ENCODE measurements at regions not wholly inside any gene's neighbourhood (a gene's known extent, or its start where the extent isn't known, plus 50 kb on each side); places are given as distances from the start of the nearest gene placed in this dataset.
"Not testable (repeated sequence)": the region's sequence is repeated elsewhere in the genome, so short reads cannot be mapped to it uniquely, and the experiment has no call there.

DNA sequence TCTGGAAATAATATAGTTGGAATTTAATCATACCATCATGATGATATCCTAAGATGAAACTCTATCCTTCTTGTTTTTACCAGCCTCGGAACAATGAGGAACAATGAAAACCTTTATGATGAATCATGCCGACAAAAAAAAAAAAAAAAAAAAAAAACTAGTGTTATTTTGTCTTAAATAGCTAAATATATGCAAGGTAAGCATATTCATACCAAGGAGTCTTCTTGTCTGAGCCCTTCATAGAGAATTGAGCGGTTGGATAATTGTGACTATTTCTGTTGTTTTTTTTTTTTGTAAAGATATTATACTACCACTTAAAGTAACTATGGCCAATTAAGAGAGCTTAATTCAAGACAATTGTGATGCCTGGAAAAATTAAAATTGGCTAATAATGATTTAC is 244.0 kb upstream of the PCDH9 start:
- no peaks in the 10 kb centered on the region for H3K4me1 ChIP-seq
- DNase-seq = no peak
- 75 to 93% (median 91%) methylated on average over 3 of the region's 3 CpGs for WGBS, 4 donors
- H3K9me3 ChIP-seq = peaks cover 0 to 24% (median 7%) of the 10 kb centered on the region in 12 donors
- no peaks in the 10 kb centered on the region for H3K36me3 ChIP-seq
- intact Hi-C loops (cut with DNase I) = no loop called here
- TF ChIP-seq CTCF (IDR thresholded peaks at IDR 0.05) (no peak), POLR2A (IDR thresholded peaks at IDR 0.05) (no peak)
- H3K27ac ChIP-seq = no peak overlapping the region
- no peaks in the 10 kb centered on the region for H3K27me3 ChIP-seq
- no peak for ATAC-seq
- no peak overlapping the region for H3K4me3 ChIP-seq

- Histone ChIP-seq H3K27ac (no peak overlapping the region), H3K4me1 (no peaks in the 10 kb centered on the region), H3K4me3 (no peak overlapping the region), H3K36me3 (no peaks in the 10 kb centered on the region), H3K27me3 (no peaks in the 10 kb centered on the region), H3K9me3 (peaks cover 0 to 30% (median 12%) of the 10 kb centered on the region in 12 donors)
- DNase-seq (no peak), ATAC-seq (no peak)
- 74 to 78% (median 76%) methylated on average over 3 of the region's 3 CpGs for WGBS, 4 donors
- TF ChIP-seq CTCF (IDR thresholded peaks at IDR 0.05) = no peak
- no peak for TF ChIP-seq POLR2A (IDR thresholded peaks at IDR 0.05)
- intact Hi-C loops (cut with DNase I) = loop anchor here in 1 of 10 donors (10.0 kb wide), 1 partner anchor 155 kb away; no protein-coding TSS in a partner anchor
These were observed 239.5 kb upstream of the PCDH9 start for GRCh38 chr13:67469623-67470022.

DNA sequence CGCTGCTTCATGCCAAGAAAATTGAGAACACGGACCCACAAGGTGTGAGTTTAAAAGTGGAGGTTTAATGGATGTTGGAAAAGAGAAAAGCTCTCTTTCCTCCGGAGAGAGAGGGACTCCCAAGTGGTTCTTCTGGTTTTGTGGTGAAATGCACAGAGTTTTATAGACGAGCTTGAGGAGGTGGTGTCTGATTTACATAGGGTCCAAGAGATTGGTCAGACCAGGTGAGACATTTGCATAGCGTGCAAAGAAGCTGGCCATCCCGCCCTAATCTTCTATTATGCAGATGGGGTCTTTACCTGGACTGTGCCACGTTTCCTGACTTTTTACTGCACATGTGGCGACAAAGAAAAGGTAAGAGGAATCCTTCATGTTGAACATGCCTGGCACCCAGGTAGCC is 236.4 kb upstream of the PCDH9 start:
- intact Hi-C loops (cut with DNase I) = loop anchor here in 1 of 10 donors (10.0 kb wide), 1 partner anchor 158 kb away; no protein-coding TSS in a partner anchor
- DNase-seq (no peak), ATAC-seq (no peak)
- no peaks in the 10 kb centered on the region for H3K27me3 ChIP-seq
- WGBS, 4 donors = 81 to 88% (median 87%) methylated on average over 8 of the region's 8 CpGs
- no peak overlapping the region for H3K27ac ChIP-seq
- no peak overlapping the region for H3K4me3 ChIP-seq
- TF ChIP-seq POLR2A (IDR thresholded peaks at IDR 0.05) = no peak
- H3K36me3 ChIP-seq = no peaks in the 10 kb centered on the region
- no peaks in the 10 kb centered on the region for H3K4me1 ChIP-seq
- H3K9me3 ChIP-seq = peaks cover 0 to 28% (median 12%) of the 10 kb centered on the region in 12 donors

GRCh38 chr13:67464154-67464553 is 234.0 kb upstream of the PCDH9 start:
- DNase-seq (no peak), ATAC-seq (peak in 3 of 4 donors; percentile 65 to 70 (median 67))
- Histone ChIP-seq H3K4me3 (no peak overlapping the region), H3K36me3 (no peaks in the 10 kb centered on the region), H3K27me3 (no peaks in the 10 kb centered on the region), H3K9me3 (peaks cover 0 to 10% (median 3%) of the 10 kb centered on the region in 12 donors), H3K27ac (peak overlapping the region in 2 of 12 donors; percentile 43 to 55), H3K4me1 (no peaks in the 10 kb centered on the region)
- intact Hi-C loops (cut with DNase I) = loop anchor here in 1 of 10 donors (10.0 kb wide), 1 partner anchor 161 kb away; no protein-coding TSS in a partner anchor
- WGBS, 4 donors = 15 to 23% (median 20%) methylated on average over 4 of the region's 4 CpGs
- TF ChIP-seq POLR2A (IDR thresholded peaks at IDR 0.05) = no peak
- no peak for TF ChIP-seq CTCF (IDR thresholded peaks at IDR 0.05)

DNA sequence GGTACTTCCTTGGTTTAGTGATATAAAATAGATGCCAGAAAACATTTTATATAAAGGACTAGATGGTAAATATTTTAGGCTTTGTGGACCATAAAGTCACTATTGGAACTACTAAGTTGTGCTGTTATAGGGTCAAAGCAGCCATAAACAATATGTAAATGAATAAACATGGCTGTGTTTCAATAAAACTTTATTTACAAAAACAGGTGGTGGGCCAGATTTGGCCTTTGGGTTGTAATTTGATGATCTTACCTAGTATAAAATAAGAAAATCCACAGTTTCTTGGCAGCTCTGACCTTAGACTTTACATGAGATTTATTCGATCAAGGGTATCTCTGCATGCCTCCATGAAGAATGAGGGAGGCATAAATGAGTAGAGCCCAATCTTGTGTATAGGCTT is 232.0 kb upstream of the PCDH9 start:
- no peaks in the 10 kb centered on the region for H3K4me1 ChIP-seq
- no peak overlapping the region for H3K4me3 ChIP-seq
- DNase-seq (no peak), ATAC-seq (no peak)
- intact Hi-C loops (cut with DNase I) = loop anchor here in 1 of 10 donors (10.0 kb wide), 1 partner anchor 163 kb away; no protein-coding TSS in a partner anchor
- H3K27me3 ChIP-seq = no peaks in the 10 kb centered on the region
- no peaks in the 10 kb centered on the region for H3K36me3 ChIP-seq
- no peak for TF ChIP-seq CTCF (IDR thresholded peaks at IDR 0.05)
- no peak for TF ChIP-seq POLR2A (IDR thresholded peaks at IDR 0.05)
- 91 to 94% (median 92%) methylated on average over 1 of the region's 1 CpG for WGBS, 4 donors
- no peak overlapping the region for H3K27ac ChIP-seq
- H3K9me3 ChIP-seq = peaks cover 0 to 7% (median 0%) of the 10 kb centered on the region in 12 donors

- DNase-seq; H3K4me3 ChIP-seq; H3K27me3 ChIP-seq; H3K36me3 ChIP-seq; H3K9me3 ChIP-seq; ATAC-seq; H3K27ac ChIP-seq; H3K4me1 ChIP-seq; intact Hi-C loops (cut with DNase I): not testable (repeated sequence)
- 77 to 85% (median 83%) methylated on average over 7 to 8 of the region's 8 CpGs for WGBS, 4 donors
These were observed 222.4 kb upstream of the PCDH9 start for GRCh38 chr13:67452526-67452925.

All from heart left ventricle (tissue), 16 donors.